ENCODE measurements at regions not wholly inside any gene's neighbourhood (a gene's known extent, or its start where the extent isn't known, plus 50 kb on each side); places are given as distances from the start of the nearest gene placed in this dataset.

DNA sequence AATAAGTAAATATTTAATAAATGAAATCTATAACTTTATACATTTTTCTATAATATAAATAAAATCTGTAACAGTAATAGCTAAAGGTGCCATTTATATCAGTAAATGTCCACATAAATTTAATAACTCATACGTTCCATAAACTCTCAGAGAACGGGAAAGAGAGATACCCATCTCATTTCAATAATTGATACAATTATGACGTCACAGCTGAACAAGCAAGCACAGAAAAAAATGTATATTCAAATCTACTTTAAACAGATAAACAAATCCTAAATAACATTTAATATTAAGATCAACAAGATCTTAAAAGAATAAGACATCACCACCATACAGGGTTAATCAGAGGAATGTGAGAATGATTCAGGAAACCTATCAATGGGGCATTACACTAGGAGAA is 1136.5 kb downstream of the TBC1D22A start:
- no peak for TF ChIP-seq YY1 (IDR thresholded peaks at IDR 0.05; ENCODE audit: extremely low read depth, insufficient replicate concordance, low read depth, low read length)
- no peak for TF ChIP-seq EZH2phosphoT487 (IDR thresholded peaks at IDR 0.05; ENCODE audit: borderline replicate concordance)
- TF ChIP-seq ELF1 (IDR thresholded peaks at IDR 0.05; ENCODE audit: borderline replicate concordance, low read depth): no peak
- TF ChIP-seq CTCF (IDR thresholded peaks at IDR 0.05 in 2 of 3, conservative IDR thresholded peaks at IDR 0.05 in 1 of 3; ENCODE audit: borderline replicate concordance in 1 of 3, insufficient read depth in 1 of 3, low read depth in 2 of 3, low read length in 2 of 3): no peak
- no peak for TF ChIP-seq SP1 (IDR thresholded peaks at IDR 0.05; ENCODE audit: low read depth)
